DMS153 (cell line): ENCODE measurements at regions not wholly inside any gene's neighbourhood (a gene's known extent, or its start where the extent isn't known, plus 50 kb on each side); places are given as distances from the start of the nearest gene placed in this dataset.

ENCODE experiments used
- DNase-seq: peaks from one replicate; lab custom pipeline; 2025; lab: John Stamatoyannopoulos, UW

GRCh38 chr13:22287343-22287920, 616.6 kb downstream of the FGF9 start:
- DNase-seq = no peak

GRCh38 chr13:22288496-22288895, 617.6 kb downstream of the FGF9 start:
- no peak for DNase-seq

DNA sequence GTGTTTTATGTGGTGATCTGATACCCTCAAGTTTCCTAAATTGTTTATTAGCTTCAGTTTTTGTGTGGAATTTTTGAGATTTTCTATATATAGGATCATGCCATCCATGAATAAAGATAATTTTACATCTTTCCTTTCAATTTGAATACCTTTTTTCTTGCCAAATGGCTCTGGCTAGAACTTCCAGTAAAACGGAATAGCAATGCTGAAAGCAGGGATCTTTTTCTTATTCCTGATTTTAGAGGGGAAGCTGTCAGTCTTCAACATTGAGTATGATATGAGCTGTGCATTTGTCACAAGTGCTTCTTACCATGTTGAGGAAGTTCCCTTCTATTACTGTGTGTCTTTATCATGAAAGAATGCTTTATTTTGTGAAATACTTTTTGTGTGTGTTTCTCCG, 618.8 kb downstream of the FGF9 start:
- no peak for DNase-seq

DNA sequence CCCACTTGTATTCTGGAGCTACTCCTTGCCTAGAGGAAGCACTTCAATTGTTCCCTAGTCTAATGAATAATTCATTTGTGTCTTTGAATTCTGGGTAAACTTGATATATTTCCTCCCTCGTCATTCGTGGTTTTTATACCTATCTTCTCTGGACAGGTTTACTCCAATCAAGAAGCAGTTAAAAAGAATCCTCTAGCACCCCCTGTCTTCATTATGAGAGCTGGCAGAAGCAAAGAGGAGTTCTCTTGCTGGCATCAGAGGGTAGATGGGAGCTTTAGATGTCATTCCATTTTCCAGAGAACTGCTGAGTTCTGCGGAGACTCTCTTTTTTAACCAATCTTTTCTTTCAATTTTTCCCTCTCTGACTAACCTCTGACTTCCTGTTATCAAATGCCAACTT, 627.7 kb downstream of the FGF9 start:
- DNase-seq = no peak

- DNase-seq = no peak
Measured at GRCh38 chr13:22311734-22312404, 641.0 kb downstream of the FGF9 start.

- no peak for DNase-seq
Measured at GRCh38 chr13:22312405-22312803, 641.5 kb downstream of the FGF9 start.

GRCh38 chr13:22316494-22317025, 645.7 kb downstream of the FGF9 start:
- no peak for DNase-seq

DNA sequence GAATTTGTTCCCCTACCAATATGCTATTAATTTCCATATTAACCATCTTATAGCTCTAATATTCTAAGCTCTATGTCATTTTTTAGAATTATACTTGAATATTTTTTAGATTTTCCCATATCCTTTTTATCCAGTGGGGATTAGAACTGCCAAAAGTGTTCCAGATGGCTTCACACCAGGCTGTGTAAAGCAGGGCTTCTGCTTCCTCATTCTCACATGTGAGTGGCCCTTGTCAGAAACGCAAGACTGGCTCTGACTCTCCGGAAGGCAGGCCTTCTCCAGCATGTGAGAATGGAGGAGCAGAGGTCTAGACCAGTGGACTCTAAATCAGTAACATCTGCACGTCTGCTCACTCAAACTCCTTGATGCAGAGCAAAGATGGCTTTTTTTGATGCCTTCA, 650.1 kb downstream of the FGF9 start:
- DNase-seq = no peak

DNA sequence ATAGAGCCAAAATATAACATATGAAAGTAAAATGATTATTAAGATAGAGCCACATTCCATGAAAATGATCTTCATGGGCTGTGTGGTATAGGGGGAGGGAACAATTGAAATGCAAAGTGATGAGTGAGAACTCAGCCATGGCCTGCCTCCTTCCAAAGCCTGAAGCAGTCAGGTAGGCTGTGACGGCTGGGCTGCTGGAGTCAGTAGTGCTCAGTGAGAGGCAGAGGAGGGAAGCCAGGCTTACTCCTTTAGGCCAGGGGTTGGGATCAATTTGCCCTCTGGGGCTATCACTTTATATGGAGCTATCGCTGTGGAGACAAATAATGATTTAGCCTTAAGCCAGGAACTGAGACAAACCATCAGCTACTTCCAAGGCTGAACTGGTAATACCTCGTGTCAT, 654.9 kb downstream of the FGF9 start:
- DNase-seq = no peak

- no peak for DNase-seq
Measured at GRCh38 chr13:22332416-22332815, 661.5 kb downstream of the FGF9 start.

DNA sequence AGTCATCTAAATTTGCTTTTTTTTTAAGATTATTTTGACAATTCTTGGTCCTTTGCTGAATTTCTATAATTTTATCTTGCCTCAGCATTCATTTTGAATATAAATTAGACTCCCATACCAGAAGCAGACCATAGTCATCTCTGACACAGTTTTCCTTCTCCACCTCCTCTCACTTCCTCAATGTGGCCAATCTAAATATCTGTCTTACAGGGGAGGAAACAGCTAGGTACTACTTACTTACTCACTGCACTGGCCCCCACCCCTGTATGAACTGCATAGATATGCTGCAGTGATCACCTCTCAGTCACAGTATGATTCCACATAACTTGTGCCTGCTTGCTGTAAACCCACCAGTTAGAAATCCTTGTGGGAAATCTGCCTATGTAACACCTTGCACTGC, 665.6 kb downstream of the FGF9 start:
- no peak for DNase-seq

DNA sequence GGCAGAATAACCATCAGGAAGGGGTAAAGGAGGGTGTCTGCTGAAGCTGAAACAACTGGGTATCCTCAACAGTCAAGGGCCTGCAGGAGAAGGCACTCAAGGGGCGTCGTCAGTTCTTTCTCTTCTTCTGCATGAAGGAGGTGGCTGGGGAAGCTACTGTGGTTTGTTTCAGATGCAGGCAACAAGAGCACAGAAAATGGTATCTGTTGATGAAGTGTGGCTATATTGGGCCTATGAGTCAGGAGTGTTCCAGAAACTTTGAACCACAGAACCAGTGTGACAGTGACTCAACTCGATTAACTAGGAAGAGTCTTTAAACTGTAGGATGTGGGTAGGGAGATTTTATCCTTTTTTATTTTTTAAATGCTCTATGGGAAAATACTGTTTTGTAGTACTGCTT, 686.3 kb downstream of the FGF9 start:
- DNase-seq = no peak

DNA sequence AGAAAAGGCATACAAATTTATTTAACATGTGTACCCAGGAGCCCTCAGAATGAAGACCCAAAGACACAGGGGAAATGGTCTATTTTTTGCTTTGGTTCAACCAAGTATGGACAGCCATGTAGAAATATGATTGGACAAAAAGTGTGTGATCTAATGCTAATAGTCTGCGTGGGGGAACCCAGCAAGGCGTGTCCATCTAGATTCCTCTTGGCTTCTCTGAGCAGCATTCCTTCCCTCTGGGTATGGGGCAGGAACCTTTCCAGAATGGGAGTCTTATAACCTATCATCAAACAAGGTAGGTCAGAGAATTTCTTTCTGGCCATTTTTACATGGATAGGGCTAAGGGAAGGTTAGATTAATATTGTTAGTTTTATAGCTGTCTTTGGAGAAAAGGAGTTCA, 698.2 kb downstream of the FGF9 start:
- DNase-seq = no peak

DNA sequence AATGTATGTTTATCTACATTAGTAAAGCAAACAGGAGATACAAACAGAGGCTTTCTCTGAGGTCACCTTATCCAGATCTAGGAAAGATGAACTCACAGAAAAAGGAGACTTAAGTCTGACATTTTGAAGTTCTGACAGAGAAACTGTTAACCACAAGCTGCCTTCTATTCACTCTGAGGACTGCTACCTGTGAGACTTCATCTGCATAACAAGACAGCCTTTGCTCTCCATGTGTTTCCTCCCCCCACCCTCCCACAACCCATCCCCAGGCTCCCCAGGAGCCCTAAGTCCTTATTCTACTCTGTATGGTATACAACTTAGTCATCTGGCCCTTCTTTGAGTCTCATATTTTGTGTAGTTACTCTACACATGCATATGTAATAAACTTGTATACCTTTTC, 699.0 kb downstream of the FGF9 start:
- no peak for DNase-seq

DNA sequence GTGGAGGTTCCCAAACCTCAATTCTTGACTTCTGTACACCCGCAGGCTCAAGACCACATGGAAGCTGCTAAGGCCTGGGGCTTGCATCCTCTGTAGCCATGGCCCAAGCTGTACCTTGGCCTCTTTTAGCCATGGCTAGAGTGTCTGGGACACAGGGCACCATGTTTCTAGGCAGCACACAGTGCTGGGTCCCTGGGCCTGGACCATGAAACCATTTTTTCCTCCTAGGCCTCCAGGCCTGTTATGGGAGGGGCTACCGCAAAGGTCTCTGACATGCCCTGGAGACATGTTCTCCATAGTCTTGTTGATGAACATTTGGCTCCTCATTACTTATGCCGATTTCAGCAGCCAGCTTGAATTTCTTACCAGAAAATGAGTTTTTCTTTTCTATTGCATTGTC, 701.4 kb downstream of the FGF9 start:
- DNase-seq = no peak

DNA sequence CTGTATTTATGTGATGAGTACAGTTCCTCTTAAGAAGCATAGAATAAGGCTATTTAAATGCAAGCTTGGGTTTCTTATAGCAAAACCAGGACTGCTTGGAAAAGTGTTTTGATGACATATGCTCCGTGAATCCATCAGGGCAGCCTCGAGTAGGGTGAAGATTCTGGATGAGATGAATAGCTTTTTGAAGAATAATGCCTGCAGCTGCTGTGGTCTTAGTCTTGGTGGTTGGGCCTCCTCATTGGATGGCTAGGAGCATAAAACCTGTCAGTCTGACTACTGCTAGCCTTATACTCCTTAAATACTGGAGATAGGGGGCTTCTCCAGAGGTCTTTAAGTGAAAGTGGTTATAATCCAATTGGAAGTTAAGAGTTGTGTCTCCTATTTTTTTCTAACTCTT, 704.3 kb downstream of the FGF9 start:
- no peak for DNase-seq

- no peak for DNase-seq
Measured at GRCh38 chr13:22387899-22388298, 717.0 kb downstream of the FGF9 start.

GRCh38 chr13:22399801-22400420, 729.0 kb downstream of the FGF9 start:
- DNase-seq = no peak

- DNase-seq = no peak
Measured at GRCh38 chr13:22402682-22403081, 731.8 kb downstream of the FGF9 start.

DNA sequence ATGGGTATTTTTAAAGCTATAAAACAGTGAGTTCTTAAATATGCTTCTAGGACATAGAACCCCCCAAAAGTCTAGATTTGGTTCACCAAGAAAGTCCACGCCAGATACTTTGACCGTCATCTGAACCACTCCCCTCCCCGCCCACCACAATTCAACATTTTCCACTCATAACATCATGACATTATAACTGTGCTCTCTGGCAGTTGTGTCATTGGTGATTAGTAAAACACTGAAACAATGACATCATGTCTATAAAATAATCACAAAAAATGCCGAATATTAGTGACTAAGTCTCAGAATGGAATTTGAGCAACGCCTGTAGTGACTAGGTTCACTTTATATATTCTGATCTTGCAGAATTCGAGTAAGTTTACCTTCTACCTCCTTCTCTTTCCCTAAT, 732.3 kb downstream of the FGF9 start:
- no peak for DNase-seq

DNA sequence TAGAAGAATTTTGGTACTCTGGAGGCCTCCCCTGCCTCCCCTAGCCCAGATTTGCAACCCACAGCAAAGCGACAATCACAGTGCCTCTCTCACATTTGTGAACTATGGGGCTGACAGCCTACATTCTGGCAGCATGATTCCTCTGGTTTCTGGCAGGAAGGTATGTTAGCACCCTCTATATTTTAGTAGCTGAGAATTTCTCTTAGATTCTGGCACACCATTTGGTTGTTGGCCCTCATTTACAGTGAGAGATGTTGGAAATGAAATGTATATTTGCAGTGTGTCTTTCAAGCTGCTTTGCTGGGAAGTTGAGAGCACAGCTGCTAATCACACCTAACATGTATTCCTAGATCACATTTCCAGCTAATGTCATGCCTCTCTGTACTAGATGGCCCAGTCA, 735.0 kb downstream of the FGF9 start:
- no peak for DNase-seq

GRCh38 chr13:22412452-22412851, 741.6 kb downstream of the FGF9 start:
- no peak for DNase-seq

GRCh38 chr13:22422023-22422422, 751.1 kb downstream of the FGF9 start:
- DNase-seq = no peak

DNA sequence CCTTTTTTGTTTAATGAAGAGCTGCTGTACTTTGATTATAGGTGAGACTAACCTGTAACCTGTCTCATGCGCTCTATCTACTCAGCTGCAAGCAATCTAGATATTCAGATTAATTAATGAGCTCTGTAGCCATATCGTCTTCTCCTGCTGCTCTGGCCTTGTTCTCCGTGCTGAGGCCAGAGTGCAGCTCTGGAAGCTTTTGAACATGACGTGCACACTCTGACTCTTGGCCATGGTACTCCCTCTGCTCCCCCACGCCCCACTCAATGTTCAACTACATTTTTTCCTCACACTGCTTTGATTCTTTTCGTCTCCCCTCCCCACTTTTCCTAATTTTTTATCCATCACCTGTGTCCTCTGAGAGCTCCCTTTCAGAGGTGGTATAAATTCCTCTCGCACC, 751.8 kb downstream of the FGF9 start:
- DNase-seq = no peak
